GM18511 (cell line): ENCODE measurements at regions not wholly inside any gene's neighbourhood (a gene's known extent, or its start where the extent isn't known, plus 50 kb on each side); places are given as distances from the start of the nearest gene placed in this dataset.

Experiments used
- ATAC-seq: cut with Tn5 transposase; IDR thresholded peaks from one replicate; pipeline ENCODE4 v1.9.1; 2021; ENCODE audit warnings: mild to moderate bottlenecking, moderate library complexity; ENCODE audit not compliant: unreplicated experiment

DNA sequence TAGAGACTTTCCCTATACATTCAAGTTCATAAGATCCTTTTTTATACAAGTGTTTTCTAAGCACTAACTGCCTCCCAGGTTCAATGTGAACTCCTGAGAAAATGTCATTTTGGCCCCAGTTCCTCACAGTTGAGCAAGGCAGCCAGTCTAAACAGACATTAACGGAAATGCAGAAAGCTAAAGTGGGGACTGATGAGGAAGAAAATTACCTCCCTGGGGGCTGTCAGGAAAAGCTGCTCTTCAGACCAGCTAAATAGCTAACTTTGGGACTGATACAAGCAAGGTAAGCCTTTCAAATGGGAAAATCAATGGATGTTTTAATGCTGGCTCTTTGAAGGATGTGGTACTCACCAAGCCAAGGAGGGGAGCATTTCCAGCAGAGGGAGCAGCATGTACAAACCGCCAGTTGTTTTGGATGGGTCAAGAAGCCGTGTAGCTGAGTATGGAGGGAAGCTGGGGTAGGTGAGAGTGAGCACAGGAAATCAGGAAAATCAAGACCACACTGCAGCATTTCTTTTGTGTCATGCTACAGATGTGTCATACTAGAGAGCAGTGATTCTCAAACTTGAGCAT, 180.8 kb upstream of the CHD6 start:
- no peak for ATAC-seq

GRCh38 chr20:41786158-41786557, 168.0 kb upstream of the CHD6 start:
- ATAC-seq, result no peak

GRCh38 chr20:41784209-41784958, 166.2 kb upstream of the CHD6 start:
- no peak for ATAC-seq

DNA sequence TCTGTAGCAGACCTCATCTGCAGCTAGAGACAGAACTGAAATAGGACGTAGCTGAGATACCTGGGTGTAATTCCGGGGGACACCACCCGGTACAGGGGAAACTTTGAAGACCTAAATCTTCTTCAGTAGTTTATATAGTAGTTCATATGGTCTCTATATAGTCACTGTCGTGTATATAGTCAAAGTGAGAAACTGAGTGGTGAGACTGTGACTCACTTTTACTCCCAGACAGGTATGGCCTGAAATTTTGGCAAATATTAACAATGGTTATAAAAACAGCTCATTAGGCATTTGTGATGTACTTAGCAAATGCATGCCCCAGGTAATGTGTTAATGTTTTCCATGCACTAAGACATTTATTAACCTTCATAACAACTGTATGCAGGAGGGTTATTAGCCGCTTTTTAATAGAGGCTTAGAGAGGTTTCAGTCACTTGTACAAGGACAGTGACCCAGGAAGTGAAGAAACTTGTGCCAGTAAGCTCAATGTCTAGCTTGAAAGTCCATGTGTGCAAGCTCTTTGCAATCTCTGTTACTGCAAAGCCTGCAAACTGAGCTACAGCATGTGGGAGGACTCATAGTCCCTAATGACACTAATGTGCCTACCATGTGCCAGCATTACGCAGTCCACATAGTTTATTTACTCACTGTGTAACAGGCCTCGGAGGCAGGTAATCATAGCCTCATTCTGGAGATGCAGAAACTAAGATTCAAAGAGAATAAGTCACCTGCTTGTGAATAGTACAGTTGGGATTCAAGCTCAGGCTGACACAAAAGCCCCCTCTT, 165.4 kb upstream of the CHD6 start:
- peak; percentile 87 for ATAC-seq

DNA sequence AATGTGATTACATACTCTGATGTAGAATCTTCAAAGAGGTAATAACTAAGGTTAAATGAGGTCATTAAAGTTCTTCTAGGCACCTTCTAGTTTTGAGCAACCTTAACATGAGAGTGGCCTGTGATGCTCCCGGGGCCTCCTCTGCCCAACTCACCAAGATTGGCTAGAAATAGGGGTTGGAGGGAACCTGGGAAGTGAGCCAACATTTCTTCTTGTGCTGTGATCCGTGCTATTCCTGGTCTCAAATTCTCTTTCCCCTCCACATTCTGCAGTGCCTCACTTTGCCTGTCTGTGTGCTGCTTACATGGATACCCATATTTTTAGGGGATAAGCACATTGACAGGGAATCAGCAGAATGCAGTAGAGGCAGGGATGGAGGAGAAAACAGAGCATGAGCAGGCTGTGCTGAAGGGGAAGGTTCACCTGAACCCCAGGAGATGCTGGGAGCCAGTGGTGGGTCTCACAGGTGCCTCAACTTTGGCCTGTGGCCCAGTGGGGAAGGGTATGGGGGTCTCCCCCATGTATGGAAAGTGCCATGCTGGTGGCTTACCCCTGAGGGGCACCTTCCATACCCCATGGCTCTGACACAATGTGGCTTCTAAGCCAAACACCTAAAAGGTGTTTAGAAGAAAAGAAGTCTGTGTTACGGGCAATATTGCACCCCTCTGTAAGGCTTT, 164.7 kb upstream of the CHD6 start:
- ATAC-seq, result no peak

- no peak for ATAC-seq
Observed at GRCh38 chr20:41782255-41782654, 164.1 kb upstream of the CHD6 start.

GRCh38 chr20:41776421-41776820, 158.2 kb upstream of the CHD6 start:
- ATAC-seq, result no peak

GRCh38 chr20:41774291-41774690, 156.1 kb upstream of the CHD6 start:
- ATAC-seq, result no peak

DNA sequence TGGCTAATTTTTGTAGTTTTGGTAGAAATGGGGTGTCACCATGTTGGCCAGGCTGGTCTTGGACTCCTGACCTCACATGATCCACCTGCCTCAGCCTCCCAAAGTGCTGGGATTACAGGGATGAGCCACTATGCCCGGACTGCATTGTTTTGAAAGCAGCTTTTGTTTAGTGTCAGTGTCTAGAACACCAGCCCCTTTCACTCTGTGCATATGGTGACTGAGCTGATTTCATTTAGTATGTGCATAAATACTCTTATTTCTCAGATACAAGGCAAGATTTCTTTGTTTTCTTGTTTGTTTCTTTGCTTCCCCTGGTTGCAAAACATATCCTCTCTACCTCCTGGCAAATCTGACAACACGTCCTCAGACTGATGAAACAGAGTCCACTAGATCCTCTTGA, 152.8 kb upstream of the CHD6 start:
- no peak for ATAC-seq

DNA sequence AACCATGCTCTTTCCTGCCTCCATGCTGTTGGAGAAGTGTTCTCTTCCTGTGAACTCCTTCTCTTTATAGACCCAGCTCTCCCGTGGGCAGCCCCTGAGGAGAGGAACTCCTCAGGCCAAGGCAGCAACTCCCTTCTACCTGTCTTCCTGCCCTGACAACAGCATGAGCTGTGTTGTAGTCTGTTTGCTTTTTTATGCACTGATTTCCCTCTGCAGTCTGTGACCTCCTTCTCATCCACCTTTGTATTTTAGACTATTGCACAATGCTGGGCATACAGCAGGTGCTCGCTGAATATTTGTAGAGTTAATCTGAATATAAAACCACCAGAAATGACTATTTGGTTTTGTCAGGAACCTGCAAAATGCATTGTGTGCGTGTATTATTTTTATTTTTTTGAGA, 152.2 kb upstream of the CHD6 start:
- no peak for ATAC-seq

DNA sequence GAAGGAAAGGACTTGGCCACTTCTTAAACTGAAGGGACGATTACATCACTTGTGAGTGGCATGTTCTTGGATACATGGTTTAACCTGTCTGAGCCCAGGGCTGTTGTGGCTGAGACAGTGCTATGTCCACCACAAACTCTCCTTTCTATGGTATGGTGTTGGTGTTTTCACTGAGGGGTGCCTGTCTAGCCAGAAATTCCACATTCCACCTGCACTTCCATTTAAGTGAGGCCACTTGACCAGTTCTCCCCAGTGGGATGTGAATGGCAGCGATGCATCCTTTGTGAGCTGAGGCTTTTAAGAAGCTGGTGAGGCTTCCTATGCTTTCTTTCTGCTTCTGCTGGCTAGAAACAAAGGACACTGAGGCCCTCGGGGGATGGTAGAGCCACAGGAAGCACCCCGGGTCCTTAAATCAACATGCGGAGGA, 151.4 kb upstream of the CHD6 start:
- ATAC-seq, result no peak

- ATAC-seq, result no peak
Observed at GRCh38 chr20:41750137-41750536, 132.0 kb upstream of the CHD6 start.

DNA sequence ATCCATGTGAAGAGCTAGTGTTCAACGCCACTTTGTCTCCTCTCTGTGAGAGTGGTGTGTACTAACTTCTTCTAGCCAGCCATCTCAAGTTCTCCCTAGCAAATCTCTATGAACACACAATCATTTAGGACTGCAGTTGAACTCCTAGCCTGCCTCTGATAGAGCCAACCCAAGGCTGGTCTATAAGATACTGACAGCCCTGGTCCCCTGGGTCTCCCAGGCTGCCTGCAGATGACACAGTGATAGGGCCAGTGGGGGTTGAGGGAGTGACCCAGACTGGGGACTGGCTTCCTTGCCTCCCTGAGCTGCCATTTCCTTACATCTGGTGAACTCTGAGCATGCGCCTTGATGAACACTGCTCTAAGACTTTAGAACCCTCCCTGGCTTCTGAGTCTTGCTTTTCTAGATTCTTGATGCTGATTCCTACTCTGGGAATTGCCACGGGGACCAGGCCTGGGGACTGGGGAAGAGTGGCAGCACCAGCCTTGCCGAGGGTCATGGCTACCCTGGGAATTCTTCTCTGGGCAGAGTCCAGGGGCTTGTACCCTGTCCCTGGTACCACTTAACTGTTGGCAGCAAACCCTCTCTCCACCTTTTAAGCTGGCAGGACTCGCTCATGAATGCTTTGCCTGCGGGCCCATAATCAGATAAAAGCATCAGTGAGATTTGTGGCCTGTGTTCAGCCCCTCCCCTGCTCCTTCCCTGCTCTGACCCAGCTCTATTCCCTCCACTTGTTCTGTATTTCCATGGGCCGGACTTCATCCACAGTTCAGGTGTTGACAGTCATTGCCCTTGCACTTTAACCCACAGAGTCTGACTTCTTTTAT, 130.8 kb upstream of the CHD6 start:
- ATAC-seq, result no peak

GRCh38 chr20:41748051-41748450, 129.9 kb upstream of the CHD6 start:
- ATAC-seq, result no peak

GRCh38 chr20:41747226-41747625, 129.0 kb upstream of the CHD6 start:
- ATAC-seq, result no peak

DNA sequence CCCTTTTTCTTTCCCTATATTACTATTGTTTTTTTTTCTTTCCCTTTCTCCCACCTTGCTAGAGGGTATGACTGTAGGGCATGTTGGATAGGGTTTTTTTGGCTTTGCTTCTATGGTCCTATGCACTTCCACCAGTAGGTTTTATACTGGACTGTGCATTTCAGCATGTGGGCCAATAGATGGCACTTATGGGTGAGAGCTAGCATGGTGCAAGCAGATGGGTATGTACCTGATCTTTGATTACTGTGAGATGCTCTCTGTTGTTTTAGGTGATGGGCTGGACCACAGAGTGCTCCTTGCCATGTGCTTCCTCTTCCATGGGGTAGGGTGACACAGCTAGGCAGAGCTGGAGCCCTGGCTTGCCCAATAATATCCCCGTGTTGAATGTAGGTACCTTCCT, 128.5 kb upstream of the CHD6 start:
- no peak for ATAC-seq

- peak; percentile 75 for ATAC-seq
Observed at GRCh38 chr20:41738604-41739206, 120.5 kb upstream of the CHD6 start.

DNA sequence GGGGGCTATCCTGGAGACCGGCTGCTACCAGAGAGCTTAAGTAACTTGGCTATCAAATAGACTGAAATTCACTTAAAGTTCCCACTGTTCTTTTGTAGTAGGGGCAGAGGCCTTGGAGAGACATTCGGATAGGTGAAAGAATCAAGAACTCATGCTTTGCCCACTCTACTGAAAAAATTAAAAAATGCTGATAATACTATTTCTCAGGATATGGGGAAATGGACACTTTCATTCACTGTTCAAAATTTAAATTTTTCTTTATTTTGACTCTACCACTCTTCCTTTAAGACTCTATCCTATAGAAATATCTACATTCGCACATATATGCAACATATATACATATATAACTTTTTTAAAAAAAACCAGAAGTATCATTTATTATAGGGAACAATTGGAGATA, 117.8 kb upstream of the CHD6 start:
- ATAC-seq, result no peak

- ATAC-seq, result no peak
Observed at GRCh38 chr20:41734506-41734945, 116.3 kb upstream of the CHD6 start.

GRCh38 chr20:41733151-41733550, 115.0 kb upstream of the CHD6 start:
- no peak for ATAC-seq
